ENCODE measurements at regions not wholly inside any gene's neighbourhood (a gene's known extent, or its start where the extent isn't known, plus 50 kb on each side); places are given as distances from the start of the nearest gene placed in this dataset.
"Not testable (repeated sequence)": the region's sequence is repeated elsewhere in the genome, so short reads cannot be mapped to it uniquely, and the experiment has no call there.

- H3K4me1 ChIP-seq, result peaks cover 0 to 22% (median 16%) of the 10 kb centered on the region in 4 donors
- no peaks in the 10 kb centered on the region for H3K36me3 ChIP-seq
- peaks cover 9 to 77% (median 23%) of the 10 kb centered on the region in 3 donors for H3K27me3 ChIP-seq
- no peak for TF ChIP-seq POLR2AphosphoS5 (IDR thresholded peaks at IDR 0.05)
- TF ChIP-seq CTCF (IDR thresholded peaks at IDR 0.05), result no peak
- no peak for TF ChIP-seq EP300 (IDR thresholded peaks at IDR 0.05)
- no peak overlapping the region for H3K27ac ChIP-seq
- no peak for DNase-seq
- H3K4me3 ChIP-seq, result no peak overlapping the region
- intact Hi-C loops (cut with DNase I; ENCODE audit: low total_unique reads), result no loop called here
- 52 to 72% (median 62%) methylated on average over 4 of the region's 4 CpGs for WGBS, 5 donors
- no peaks in the 10 kb centered on the region for H3K9me3 ChIP-seq
Measured at GRCh38 chr5:1648806-1649205, 125.0 kb upstream of the LPCAT1 start.

GRCh38 chr5:1647580-1647979 is 123.8 kb upstream of the LPCAT1 start:
- TF ChIP-seq CTCF (IDR thresholded peaks at IDR 0.05) (no peak), POLR2A (IDR thresholded peaks at IDR 0.05) (no peak), POLR2AphosphoS5 (IDR thresholded peaks at IDR 0.05) (no peak), EP300 (IDR thresholded peaks at IDR 0.05) (no peak)
- no peak overlapping the region for H3K4me3 ChIP-seq
- no peaks in the 10 kb centered on the region for H3K36me3 ChIP-seq
- no peaks in the 10 kb centered on the region for H3K9me3 ChIP-seq
- no peak overlapping the region for H3K27ac ChIP-seq
- H3K4me1 ChIP-seq, result peaks cover 0 to 13% (median 8%) of the 10 kb centered on the region in 4 donors
- WGBS, 5 donors, result 75 to 89% (median 81%) methylated on average over 8 to 9 of the region's 9 CpGs
- peaks cover 8 to 77% (median 28%) of the 10 kb centered on the region in 3 donors for H3K27me3 ChIP-seq
- DNase-seq, result no peak
- intact Hi-C loops (cut with DNase I; ENCODE audit: low total_unique reads), result no loop called here

- peak; percentile 85 to 96 for DNase-seq
- WGBS, 5 donors, result 4 to 10% (median 4%) methylated on average over 33 to 52 of the region's 52 CpGs
Measured at GRCh38 chr5:1644810-1645571, 121.2 kb upstream of the LPCAT1 start.

GRCh38 chr5:1644393-1644809 is 120.6 kb upstream of the LPCAT1 start:
- not testable (repeated sequence) for H3K9me3 ChIP-seq, DNase-seq, H3K4me3 ChIP-seq, H3K27ac ChIP-seq, H3K36me3 ChIP-seq
- Histone ChIP-seq H3K4me1 (peaks cover 0 to 22% (median 8%) of the 10 kb centered on the region in 4 donors), H3K27me3 (peaks cover 8 to 51% (median 26%) of the 10 kb centered on the region in 3 donors)
- intact Hi-C loops (cut with DNase I; ENCODE audit: low total_unique reads), result loop anchor here (5.0 kb wide), 1 partner anchor 477 kb away; no protein-coding TSS in a partner anchor
- WGBS, 5 donors, result 7 to 10% (median 9%) methylated on average over 12 to 17 of the region's 22 CpGs

More at GRCh38 chr5:1644810-1645571, 121.2 kb upstream of the LPCAT1 start:
- Histone ChIP-seq H3K4me3 (peak overlapping the region; percentile 22 to 49 (median 26)), H3K4me1 (peaks cover 0 to 22% (median 8%) of the 10 kb centered on the region in 4 donors), H3K27ac (peak overlapping the region in 2 of 5 donors; percentile 26 to 35), H3K9me3 (no peaks in the 10 kb centered on the region), H3K27me3 (peaks cover 8 to 57% (median 26%) of the 10 kb centered on the region in 3 donors), H3K36me3 (no peaks in the 10 kb centered on the region)
- intact Hi-C loops (cut with DNase I; ENCODE audit: low total_unique reads), result loop anchor here (5.0 kb wide), 1 partner anchor 478 kb away; no protein-coding TSS in a partner anchor
- TF ChIP-seq POLR2A (IDR thresholded peaks at IDR 0.05) (no peak), POLR2AphosphoS5 (IDR thresholded peaks at IDR 0.05) (peak; percentile 4 to 62 (median 13)), EP300 (IDR thresholded peaks at IDR 0.05) (no peak), CTCF (IDR thresholded peaks at IDR 0.05) (peak in 5 of 7 experiments; percentile 65 to 83 (median 78))
